Stimulated activated CD4-positive, alpha-beta T cell treated with anti-CD3 and anti-CD28 coated beads, Interleukin-4, amount 100 ng/mL, for 4 hours (primary cell): ENCODE measurements at regions not wholly inside any gene's neighbourhood (a gene's known extent, or its start where the extent isn't known, plus 50 kb on each side); places are given as distances from the start of the nearest gene placed in this dataset.
A peak's percentile ranks its signal among the peaks of the same experiment; 100 is the strongest.
"Not testable (repeated sequence)": the region's sequence is repeated elsewhere in the genome, so short reads cannot be mapped to it uniquely, and the experiment has no call there.

ENCODE experiments used
- DNase-seq, 2 experiments: peaks; one replicate each; pipeline ENCODE4 v3.0.0-alpha.2; 2020

GRCh38 chr12:67760586-67761275 lies 112.2 kb downstream of the DYRK2 start:
- DNase-seq = no peak

GRCh38 chr12:67761566-67761965 lies 113.0 kb downstream of the DYRK2 start:
- no peak for DNase-seq

GRCh38 chr12:67764055-67764454 lies 115.5 kb downstream of the DYRK2 start:
- DNase-seq = no peak

GRCh38 chr12:67764946-67765619 lies 116.5 kb downstream of the DYRK2 start:
- no peak for DNase-seq

GRCh38 chr12:67765776-67766766 lies 117.5 kb downstream of the DYRK2 start:
- DNase-seq = no peak

GRCh38 chr12:67772267-67773169 lies 124.0 kb downstream of the DYRK2 start:
- DNase-seq = no peak

GRCh38 chr12:67773896-67774295 lies 125.4 kb downstream of the DYRK2 start:
- no peak for DNase-seq

- DNase-seq = no peak
These were observed 126.5 kb downstream of the DYRK2 start for GRCh38 chr12:67774983-67775587.

- DNase-seq = no peak
These were observed 132.1 kb downstream of the DYRK2 start for GRCh38 chr12:67780580-67781084.

- DNase-seq = no peak
These were observed 134.0 kb downstream of the DYRK2 start for GRCh38 chr12:67782573-67782972.

- no peak for DNase-seq
These were observed 134.8 kb downstream of the DYRK2 start for GRCh38 chr12:67783393-67783792.

- no peak for DNase-seq
These were observed 136.3 kb downstream of the DYRK2 start for GRCh38 chr12:67784831-67785230.

- no peak for DNase-seq
These were observed 137.5 kb downstream of the DYRK2 start for GRCh38 chr12:67786086-67786485.

GRCh38 chr12:67788118-67788517 lies 139.6 kb downstream of the DYRK2 start:
- no peak for DNase-seq

- DNase-seq = no peak
These were observed 140.7 kb downstream of the DYRK2 start for GRCh38 chr12:67789266-67789665.

- no peak for DNase-seq
These were observed 142.1 kb downstream of the DYRK2 start for GRCh38 chr12:67790660-67791059.

- DNase-seq = not testable (repeated sequence)
These were observed 142.8 kb downstream of the DYRK2 start for GRCh38 chr12:67791362-67791761.

GRCh38 chr12:67792185-67792584 lies 143.6 kb downstream of the DYRK2 start:
- peak in 1 of 2 experiments; percentile 7 for DNase-seq

GRCh38 chr12:67794161-67794560 lies 145.6 kb downstream of the DYRK2 start:
- DNase-seq = no peak

- DNase-seq = no peak
These were observed 146.7 kb downstream of the DYRK2 start for GRCh38 chr12:67795236-67795635.

- no peak for DNase-seq
These were observed 148.7 kb downstream of the DYRK2 start for GRCh38 chr12:67797185-67797741.
